ENCODE measurements at regions not wholly inside any gene's neighbourhood (a gene's known extent, or its start where the extent isn't known, plus 50 kb on each side); places are given as distances from the start of the nearest gene placed in this dataset.

DNA sequence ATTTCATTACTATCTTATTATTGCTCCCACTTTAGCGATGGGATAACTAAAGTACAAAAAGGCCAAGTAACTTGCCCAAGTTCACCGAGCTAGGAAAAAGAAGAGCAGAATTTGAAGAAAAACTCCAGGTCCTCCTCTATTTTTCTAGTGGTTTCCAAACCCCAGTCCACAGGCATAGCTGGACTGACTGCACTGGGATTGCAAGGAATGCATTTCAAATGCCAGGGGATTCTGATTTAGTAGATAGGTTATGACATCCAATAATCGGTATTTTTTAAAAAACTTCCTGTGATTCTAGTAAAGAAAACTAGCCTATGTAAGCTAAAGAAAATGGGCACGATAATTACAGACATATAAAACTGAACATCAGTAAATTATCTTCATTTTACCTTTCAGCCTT lies 62.7 kb upstream of the GALNT5 start (continued):
- TF ChIP-seq NFAT5 (CRISPR knock-in tag; IDR thresholded peaks at IDR 0.05) = no peak

- Histone ChIP-seq H2AFZ (ENCODE audit: low read length) (no peak overlapping the region), H3K4me1 (ENCODE audit: insufficient read depth, low read length) (no peaks in the 10 kb centered on the region), H4K20me1 (ENCODE audit: insufficient read depth, low read length) (no peaks in the 10 kb centered on the region), H3K9ac (ENCODE audit: insufficient read depth, low read depth, low read length) (no peak overlapping the region), H3K79me2 (ENCODE audit: insufficient read depth, low read length) (no peaks in the 10 kb centered on the region), H3K27ac (ENCODE audit: extremely low read length, insufficient read depth, low read length) (no peak overlapping the region), H3K4me3 (replicated peaks in 1 of 3; ENCODE audit: insufficient read depth in 1 of 3, low read depth in 2 of 3, low read length in 3 of 3) (no peak overlapping the region), H3K36me3 (replicated peaks in 1 of 2; ENCODE audit: control insufficient read depth in 1 of 2, insufficient read depth in 2 of 2, low read length in 2 of 2) (no peaks in the 10 kb centered on the region), H3K9me3 (ENCODE audit: low read length) (no peaks in the 10 kb centered on the region), H3K4me2 (ENCODE audit: low read depth, low read length) (no peak overlapping the region), H3K27me3 (ENCODE audit: control insufficient read depth in 1 of 2, insufficient read depth in 2 of 2, low read length in 2 of 2) (no peaks in the 10 kb centered on the region)
- ATAC-seq = no peak
- in situ Hi-C loops (cut with HindIII; ENCODE audit: extremely low pct_ligation_motif_present, low pct_unique_long_range_greater_than_20kb) = loop anchor here (10.0 to 25.0 kb wide), 2 partner anchors 860 to 1822 kb away; partner anchors contain the start of gene NR4A2
- BruUV-seq (replicated peaks) = no TSS peak
- intact Hi-C loops (cut with micrococcal nuclease; ENCODE audit: unreplicated experiment) = no loop called here
- ChIA-PET CTCF (ENCODE audit: low intra/inter-chr PET ratio, low total read pairs) (no interaction called here), POLR2A (no interaction called here)
- no peak for DNase-seq (ENCODE audit: low spot score)
- WGBS (ENCODE audit: low lambda C conversion rate) = 9% methylated on average over 7 of the region's 7 CpGs
- FAIRE-seq = no peak
- TF ChIP-seq, protein P1, sequence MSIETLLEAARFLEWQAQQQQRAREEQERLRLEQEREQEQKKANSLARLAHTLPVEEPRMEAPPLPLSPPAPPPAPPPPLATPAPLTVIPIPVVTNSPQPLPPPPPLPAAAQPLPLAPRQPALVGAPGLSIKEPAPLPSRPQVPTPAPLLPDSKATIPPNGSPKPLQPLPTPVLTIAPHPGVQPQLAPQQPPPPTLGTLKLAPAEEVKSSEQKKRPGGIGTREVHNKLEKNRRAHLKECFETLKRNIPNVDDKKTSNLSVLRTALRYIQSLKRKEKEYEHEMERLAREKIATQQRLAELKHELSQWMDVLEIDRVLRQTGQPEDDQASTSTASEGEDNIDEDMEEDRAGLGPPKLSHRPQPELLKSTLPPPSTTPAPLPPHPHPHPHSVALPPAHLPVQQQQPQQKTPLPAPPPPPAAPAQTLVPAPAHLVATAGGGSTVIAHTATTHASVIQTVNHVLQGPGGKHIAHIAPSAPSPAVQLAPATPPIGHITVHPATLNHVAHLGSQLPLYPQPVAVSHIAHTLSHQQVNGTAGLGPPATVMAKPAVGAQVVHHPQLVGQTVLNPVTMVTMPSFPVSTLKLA (IDR thresholded peaks at IDR 0.05) = no peak
- TF ChIP-seq, protein P2, sequence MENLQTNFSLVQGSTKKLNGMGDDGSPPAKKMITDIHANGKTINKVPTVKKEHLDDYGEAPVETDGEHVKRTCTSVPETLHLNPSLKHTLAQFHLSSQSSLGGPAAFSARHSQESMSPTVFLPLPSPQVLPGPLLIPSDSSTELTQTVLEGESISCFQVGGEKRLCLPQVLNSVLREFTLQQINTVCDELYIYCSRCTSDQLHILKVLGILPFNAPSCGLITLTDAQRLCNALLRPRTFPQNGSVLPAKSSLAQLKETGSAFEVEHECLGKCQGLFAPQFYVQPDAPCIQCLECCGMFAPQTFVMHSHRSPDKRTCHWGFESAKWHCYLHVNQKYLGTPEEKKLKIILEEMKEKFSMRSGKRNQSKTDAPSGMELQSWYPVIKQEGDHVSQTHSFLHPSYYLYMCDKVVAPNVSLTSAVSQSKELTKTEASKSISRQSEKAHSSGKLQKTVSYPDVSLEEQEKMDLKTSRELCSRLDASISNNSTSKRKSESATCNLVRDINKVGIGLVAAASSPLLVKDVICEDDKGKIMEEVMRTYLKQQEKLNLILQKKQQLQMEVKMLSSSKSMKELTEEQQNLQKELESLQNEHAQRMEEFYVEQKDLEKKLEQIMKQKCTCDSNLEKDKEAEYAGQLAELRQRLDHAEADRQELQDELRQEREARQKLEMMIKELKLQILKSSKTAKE (CRISPR knock-in tag; IDR thresholded peaks at IDR 0.05; ENCODE audit: borderline replicate concordance) = no peak
- TF ChIP-seq, protein P3, sequence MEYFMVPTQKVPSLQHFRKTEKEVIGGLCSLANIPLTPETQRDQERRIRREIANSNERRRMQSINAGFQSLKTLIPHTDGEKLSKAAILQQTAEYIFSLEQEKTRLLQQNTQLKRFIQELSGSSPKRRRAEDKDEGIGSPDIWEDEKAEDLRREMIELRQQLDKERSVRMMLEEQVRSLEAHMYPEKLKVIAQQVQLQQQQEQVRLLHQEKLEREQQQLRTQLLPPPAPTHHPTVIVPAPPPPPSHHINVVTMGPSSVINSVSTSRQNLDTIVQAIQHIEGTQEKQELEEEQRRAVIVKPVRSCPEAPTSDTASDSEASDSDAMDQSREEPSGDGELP (IDR thresholded peaks at IDR 0.05; ENCODE audit: borderline replicate concordance, low read depth) = no peak
Measured at GRCh38 chr2:157196956-157197355, 60.5 kb upstream of the GALNT5 start.

Measured in HepG2 (cell line).